ENCODE measurements at regions not wholly inside any gene's neighbourhood (a gene's known extent, or its start where the extent isn't known, plus 50 kb on each side); places are given as distances from the start of the nearest gene placed in this dataset.

DNA sequence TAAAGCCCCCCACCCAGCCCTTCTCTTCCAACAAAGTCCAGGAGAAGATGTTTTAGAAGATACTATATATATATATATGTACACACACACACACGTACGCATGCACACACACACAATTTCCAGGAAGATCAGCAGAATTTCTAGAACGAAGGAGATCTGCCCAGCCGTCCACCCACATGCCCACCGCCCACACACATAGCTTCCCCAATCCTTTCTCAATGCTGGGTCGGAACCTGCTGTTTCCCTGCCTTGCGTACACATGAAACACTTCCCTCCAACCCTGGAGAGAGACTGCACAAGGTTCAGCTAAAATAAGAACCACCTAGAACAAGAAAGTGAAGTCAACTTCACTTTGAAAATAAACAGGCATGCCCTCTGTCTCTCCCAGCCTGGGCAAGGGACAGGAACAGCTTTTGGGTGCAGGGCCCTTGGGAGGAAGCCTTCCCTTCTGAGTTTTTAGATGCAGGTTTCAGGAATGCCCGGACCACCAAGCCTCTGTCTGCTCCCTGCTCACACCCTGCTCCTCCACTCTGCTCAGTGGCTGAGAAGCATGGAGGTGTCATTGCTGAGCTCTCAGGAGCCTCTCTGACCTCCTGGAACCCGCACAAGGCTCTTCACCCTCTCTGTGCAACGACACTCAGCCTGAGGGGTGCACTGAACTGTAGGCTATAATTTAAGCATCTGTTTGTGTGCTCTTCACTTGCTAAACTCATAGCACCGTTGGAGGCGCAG is 149.4 kb downstream of the C5orf15 start:
- DNase-seq: no peak
- peaks cover 9 to 15% (median 10%) of the 10 kb centered on the region in 3 donors for H3K4me1 Mint-ChIP-seq
- no peaks in the 10 kb centered on the region for H3K36me3 ChIP-seq (ENCODE audit: control insufficient read depth in 2 of 2, extremely low read depth in 1 of 2, insufficient read depth in 1 of 2, low read length in 1 of 2)
- ChIA-PET POLR2A (no interaction called here), CTCF (no interaction called here)
- H3K4me3 Mint-ChIP-seq: no peak overlapping the region
- H3K9me3 Mint-ChIP-seq: no peaks in the 10 kb centered on the region
- peaks cover 23 to 33% of the 10 kb centered on the region in 2 donors for H3K27me3 Mint-ChIP-seq
- H3K4me1 ChIP-seq (ENCODE audit: control insufficient read depth in 1 of 2, extremely low read depth in 1 of 2, insufficient read depth in 2 of 2, low read length in 2 of 2): peaks cover under 1 to 2% of the 10 kb centered on the region in 2 experiments
- H3K27ac Mint-ChIP-seq: no peak overlapping the region
- H3K36me3 Mint-ChIP-seq: no peaks in the 10 kb centered on the region
- WGBS (ENCODE audit: insufficient coverage): 72% methylated on average over 7 of the region's 12 CpGs
- no peaks in the 10 kb centered on the region for H3K9me3 ChIP-seq
- peaks cover 0 to 25% of the 10 kb centered on the region in 2 experiments for H3K27me3 ChIP-seq (replicated peaks in 1 of 2; ENCODE audit: control insufficient read depth in 2 of 2, extremely low read depth in 1 of 2, insufficient read depth in 2 of 2, low read length in 1 of 2)
- ATAC-seq (replicated peaks in 1 of 4): no peak
- H3K27ac ChIP-seq (ENCODE audit: low read length): no peak overlapping the region
- H3K4me3 ChIP-seq (ENCODE audit: control insufficient read depth in 1 of 2, extremely low read depth in 1 of 2, low read length in 1 of 2): no peak overlapping the region

DNA sequence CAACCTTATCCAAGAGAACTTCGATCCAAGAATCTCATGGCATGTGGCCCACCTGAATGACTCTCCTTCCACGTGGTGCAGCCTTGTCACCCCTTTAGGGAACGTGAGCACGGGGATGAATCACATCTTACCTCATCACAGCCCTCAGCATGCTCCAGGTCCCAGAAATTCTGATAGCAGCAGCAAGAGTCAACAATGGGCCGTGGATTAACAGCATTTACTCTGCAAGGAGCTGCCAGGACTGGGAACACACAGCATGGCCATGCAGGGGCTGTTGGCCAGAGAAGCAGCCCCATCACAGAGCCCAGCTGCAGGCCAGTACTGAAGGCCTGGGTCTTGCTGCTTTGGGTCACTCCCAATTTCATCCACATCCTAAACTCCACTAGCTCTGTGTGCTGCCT is 150.4 kb downstream of the C5orf15 start:
- no peak overlapping the region for H3K4me3 ChIP-seq (ENCODE audit: control insufficient read depth in 1 of 2, extremely low read depth in 1 of 2, low read length in 1 of 2)
- no peaks in the 10 kb centered on the region for H3K36me3 Mint-ChIP-seq
- peaks cover 0 to 19% of the 10 kb centered on the region in 2 experiments for H3K27me3 ChIP-seq (replicated peaks in 1 of 2; ENCODE audit: control insufficient read depth in 2 of 2, extremely low read depth in 1 of 2, insufficient read depth in 2 of 2, low read length in 1 of 2)
- H3K27ac ChIP-seq (ENCODE audit: low read length): no peak overlapping the region
- peaks cover 29 to 39% of the 10 kb centered on the region in 2 donors for H3K27me3 Mint-ChIP-seq
- no peak overlapping the region for H3K4me3 Mint-ChIP-seq
- H3K4me1 Mint-ChIP-seq: peaks cover 7 to 13% (median 7%) of the 10 kb centered on the region in 3 donors
- H3K9me3 ChIP-seq: no peaks in the 10 kb centered on the region
- H3K36me3 ChIP-seq (ENCODE audit: control insufficient read depth in 2 of 2, extremely low read depth in 1 of 2, insufficient read depth in 1 of 2, low read length in 1 of 2): no peaks in the 10 kb centered on the region
- WGBS (ENCODE audit: insufficient coverage): 55% methylated on average over 5 of the region's 5 CpGs
- CTCF ChIA-PET: no interaction called here
- POLR2A ChIA-PET: no interaction called here
- DNase-seq: no peak
- no peak for ATAC-seq (replicated peaks in 1 of 4)
- no peaks in the 10 kb centered on the region for H3K9me3 Mint-ChIP-seq
- H3K4me1 ChIP-seq (ENCODE audit: control insufficient read depth in 1 of 2, extremely low read depth in 1 of 2, insufficient read depth in 2 of 2, low read length in 2 of 2): no peaks in the 10 kb centered on the region
- H3K27ac Mint-ChIP-seq: no peak overlapping the region

DNA sequence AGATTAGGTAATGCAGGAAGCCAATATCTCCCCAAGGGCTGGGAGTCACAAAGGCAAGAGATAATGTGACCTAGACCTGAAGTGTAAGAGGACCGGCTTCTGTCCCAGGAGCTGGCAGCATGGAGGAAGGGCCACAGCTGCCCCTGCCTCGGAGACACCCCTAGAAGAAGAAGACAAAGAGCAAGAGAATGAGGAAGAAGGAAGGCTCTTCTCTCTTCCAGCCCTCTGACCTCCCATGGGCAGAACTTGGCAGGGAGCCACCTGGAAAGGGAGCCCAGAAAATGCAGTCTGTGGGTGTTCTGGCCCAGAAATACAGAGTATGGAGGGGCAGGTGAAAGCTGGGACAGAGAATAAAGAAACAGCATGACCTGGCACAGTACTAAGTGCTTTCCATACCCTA is 151.0 kb downstream of the C5orf15 start:
- Mint-ChIP-seq H3K36me3 (no peaks in the 10 kb centered on the region), H3K27me3 (peaks cover 31 to 43% of the 10 kb centered on the region in 2 donors), H3K27ac (no peak overlapping the region), H3K4me1 (peaks cover 2 to 13% (median 5%) of the 10 kb centered on the region in 3 donors), H3K4me3 (no peak overlapping the region), H3K9me3 (no peaks in the 10 kb centered on the region)
- Histone ChIP-seq H3K4me3 (ENCODE audit: control insufficient read depth in 1 of 2, extremely low read depth in 1 of 2, low read length in 1 of 2) (no peak overlapping the region), H3K9me3 (no peaks in the 10 kb centered on the region), H3K27me3 (replicated peaks in 1 of 2; ENCODE audit: control insufficient read depth in 2 of 2, extremely low read depth in 1 of 2, insufficient read depth in 2 of 2, low read length in 1 of 2) (peaks cover 0 to 19% of the 10 kb centered on the region in 2 experiments), H3K27ac (ENCODE audit: low read length) (no peak overlapping the region), H3K4me1 (ENCODE audit: control insufficient read depth in 1 of 2, extremely low read depth in 1 of 2, insufficient read depth in 2 of 2, low read length in 2 of 2) (no peaks in the 10 kb centered on the region), H3K36me3 (ENCODE audit: control insufficient read depth in 2 of 2, extremely low read depth in 1 of 2, insufficient read depth in 1 of 2, low read length in 1 of 2) (no peaks in the 10 kb centered on the region)
- no CpG with 5 or more reads among the region's 2 CpGs for WGBS (ENCODE audit: insufficient coverage)
- POLR2A ChIA-PET: no interaction called here
- ATAC-seq (replicated peaks in 1 of 4): no peak
- CTCF ChIA-PET: no interaction called here
- DNase-seq: no peak

GRCh38 chr5:133816791-133817190 is 151.6 kb downstream of the C5orf15 start:
- peaks cover 0 to 19% of the 10 kb centered on the region in 2 experiments for H3K27me3 ChIP-seq (replicated peaks in 1 of 2; ENCODE audit: control insufficient read depth in 2 of 2, extremely low read depth in 1 of 2, insufficient read depth in 2 of 2, low read length in 1 of 2)
- no peaks in the 10 kb centered on the region for H3K4me1 ChIP-seq (ENCODE audit: control insufficient read depth in 1 of 2, extremely low read depth in 1 of 2, insufficient read depth in 2 of 2, low read length in 2 of 2)
- no peak for ATAC-seq (replicated peaks in 1 of 4)
- no peak for DNase-seq
- Mint-ChIP-seq H3K9me3 (no peaks in the 10 kb centered on the region), H3K4me3 (no peak overlapping the region), H3K4me1 (peaks cover 2 to 13% (median 5%) of the 10 kb centered on the region in 3 donors), H3K36me3 (no peaks in the 10 kb centered on the region), H3K27me3 (peaks cover 34 to 49% of the 10 kb centered on the region in 2 donors), H3K27ac (no peak overlapping the region)
- no peak overlapping the region for H3K4me3 ChIP-seq (ENCODE audit: control insufficient read depth in 1 of 2, extremely low read depth in 1 of 2, low read length in 1 of 2)
- 92% methylated on average over 5 of the region's 5 CpGs for WGBS (ENCODE audit: insufficient coverage)
- ChIA-PET CTCF (interaction anchor here in 1 of 2 donors (0.5 kb wide), 1 partner anchor 773 kb away, joined by 3 read pairs; no protein-coding TSS in a partner anchor), POLR2A (no interaction called here)
- no peaks in the 10 kb centered on the region for H3K36me3 ChIP-seq (ENCODE audit: control insufficient read depth in 2 of 2, extremely low read depth in 1 of 2, insufficient read depth in 1 of 2, low read length in 1 of 2)
- H3K9me3 ChIP-seq: no peaks in the 10 kb centered on the region
- no peak overlapping the region for H3K27ac ChIP-seq (ENCODE audit: low read length)

- ATAC-seq (replicated peaks in 1 of 4): no peak
- no peak overlapping the region for H3K27ac Mint-ChIP-seq
Observed at GRCh38 chr5:133814152-133814551, 154.3 kb downstream of the C5orf15 start.

DNA sequence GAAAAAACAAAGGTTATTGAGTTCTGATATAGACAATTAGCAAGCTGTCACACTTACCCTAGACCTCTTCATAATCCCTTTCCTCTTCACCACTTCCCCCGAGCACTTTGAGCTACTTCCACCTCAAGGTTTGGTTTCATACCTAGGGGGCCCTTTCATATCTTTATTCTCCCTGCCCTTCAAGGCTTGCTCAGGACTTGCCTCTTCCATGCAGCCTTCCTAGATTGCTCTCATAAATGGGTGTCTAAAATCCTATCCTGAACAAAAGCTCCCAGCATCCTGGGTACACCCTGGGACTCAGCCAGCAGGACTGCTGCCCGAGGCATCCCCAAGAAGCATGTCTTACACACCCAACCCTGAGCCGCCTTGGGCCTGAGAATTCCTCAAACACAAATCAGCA is 157.3 kb downstream of the C5orf15 start:
- Histone ChIP-seq H3K36me3 (ENCODE audit: control insufficient read depth in 2 of 2, extremely low read depth in 1 of 2, insufficient read depth in 1 of 2, low read length in 1 of 2) (no peaks in the 10 kb centered on the region), H3K4me3 (ENCODE audit: control insufficient read depth in 1 of 2, extremely low read depth in 1 of 2, low read length in 1 of 2) (no peak overlapping the region), H3K27ac (ENCODE audit: low read length) (no peak overlapping the region), H3K27me3 (replicated peaks in 1 of 2; ENCODE audit: control insufficient read depth in 2 of 2, extremely low read depth in 1 of 2, insufficient read depth in 2 of 2, low read length in 1 of 2) (peaks cover 0 to 7% of the 10 kb centered on the region in 2 experiments), H3K4me1 (ENCODE audit: control insufficient read depth in 1 of 2, extremely low read depth in 1 of 2, insufficient read depth in 2 of 2, low read length in 2 of 2) (no peaks in the 10 kb centered on the region), H3K9me3 (no peaks in the 10 kb centered on the region)
- peaks cover 19 to 32% of the 10 kb centered on the region in 2 donors for H3K27me3 Mint-ChIP-seq
- H3K9me3 Mint-ChIP-seq: no peaks in the 10 kb centered on the region
- ChIA-PET CTCF (interaction anchor here in 1 of 2 donors (0.6 kb wide), 1 partner anchor 31 kb away, joined by 3 read pairs; no protein-coding TSS in a partner anchor), POLR2A (no interaction called here)
- H3K27ac Mint-ChIP-seq: no peak overlapping the region
- H3K4me1 Mint-ChIP-seq: no peaks in the 10 kb centered on the region
- no peak overlapping the region for H3K4me3 Mint-ChIP-seq
- ATAC-seq (replicated peaks in 1 of 4) (no peak), DNase-seq (no peak)
- WGBS (ENCODE audit: insufficient coverage): 80% methylated on average over 2 of the region's 3 CpGs
- no peaks in the 10 kb centered on the region for H3K36me3 Mint-ChIP-seq

More at GRCh38 chr5:133814152-133814551, 154.3 kb downstream of the C5orf15 start:
- Histone ChIP-seq H3K4me1 (ENCODE audit: control insufficient read depth in 1 of 2, extremely low read depth in 1 of 2, insufficient read depth in 2 of 2, low read length in 2 of 2) (no peaks in the 10 kb centered on the region), H3K36me3 (ENCODE audit: control insufficient read depth in 2 of 2, extremely low read depth in 1 of 2, insufficient read depth in 1 of 2, low read length in 1 of 2) (no peaks in the 10 kb centered on the region), H3K9me3 (no peaks in the 10 kb centered on the region), H3K27ac (ENCODE audit: low read length) (no peak overlapping the region), H3K4me3 (ENCODE audit: control insufficient read depth in 1 of 2, extremely low read depth in 1 of 2, low read length in 1 of 2) (no peak overlapping the region), H3K27me3 (replicated peaks in 1 of 2; ENCODE audit: control insufficient read depth in 2 of 2, extremely low read depth in 1 of 2, insufficient read depth in 2 of 2, low read length in 1 of 2) (peaks cover 0 to 9% of the 10 kb centered on the region in 2 experiments)
- peaks cover 24 to 46% of the 10 kb centered on the region in 2 donors for H3K27me3 Mint-ChIP-seq
- H3K36me3 Mint-ChIP-seq: no peaks in the 10 kb centered on the region
- 30% methylated on average over 5 of the region's 8 CpGs for WGBS (ENCODE audit: insufficient coverage)
- no peaks in the 10 kb centered on the region for H3K4me1 Mint-ChIP-seq
- no peak for DNase-seq
- ChIA-PET POLR2A (no interaction called here), CTCF (no interaction called here)
- H3K4me3 Mint-ChIP-seq: no peak overlapping the region
- H3K9me3 Mint-ChIP-seq: no peaks in the 10 kb centered on the region

All from T-cell (primary cell).